NCI-H2107 (cell line): ENCODE measurements at regions not wholly inside any gene's neighbourhood (a gene's known extent, or its start where the extent isn't known, plus 50 kb on each side); places are given as distances from the start of the nearest gene placed in this dataset.

Source experiments
- DNase-seq: peaks from one replicate; lab custom pipeline; 2025; lab: John Stamatoyannopoulos, UW

DNA sequence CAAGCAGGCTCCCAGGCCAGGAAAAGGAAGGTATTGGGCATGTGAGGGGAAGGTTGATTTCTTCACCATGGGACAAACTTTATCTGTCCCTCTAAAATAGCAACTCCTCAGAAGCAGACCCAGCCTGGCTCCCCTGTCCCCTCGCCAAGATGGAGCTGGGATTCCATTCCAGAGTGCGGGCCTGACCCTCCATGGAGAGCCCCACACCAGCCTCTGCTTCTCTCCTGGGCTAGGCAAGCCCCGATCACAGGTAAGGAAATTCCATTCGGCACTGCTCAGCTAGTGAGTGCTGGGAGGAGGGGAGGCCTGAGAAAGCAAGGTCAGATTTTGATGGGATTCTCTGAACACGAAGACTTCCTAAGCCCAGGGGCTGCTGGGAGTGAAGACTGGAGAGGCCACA is 98.4 kb downstream of the EFNB1 start:
- no peak for DNase-seq

DNA sequence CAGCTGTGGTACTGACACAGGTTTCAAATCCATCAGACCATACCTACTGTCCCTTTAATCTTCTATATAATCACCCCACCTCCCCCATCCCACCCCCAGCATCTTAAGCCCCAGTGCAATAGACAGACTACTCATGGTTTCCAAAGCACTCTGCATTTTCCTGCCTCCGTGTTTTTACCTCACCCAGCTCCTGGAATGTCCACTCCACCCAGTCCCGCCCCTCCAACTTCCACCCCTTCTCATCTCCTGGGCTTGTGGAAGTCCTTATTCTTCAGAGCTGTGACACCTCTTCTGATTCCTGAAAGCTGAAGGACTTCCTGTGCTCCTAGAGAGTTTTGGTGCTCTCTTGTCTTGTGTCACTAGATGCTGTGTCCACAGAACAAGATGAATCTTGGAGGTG is 94.3 kb downstream of the EFNB1 start:
- no peak for DNase-seq

DNA sequence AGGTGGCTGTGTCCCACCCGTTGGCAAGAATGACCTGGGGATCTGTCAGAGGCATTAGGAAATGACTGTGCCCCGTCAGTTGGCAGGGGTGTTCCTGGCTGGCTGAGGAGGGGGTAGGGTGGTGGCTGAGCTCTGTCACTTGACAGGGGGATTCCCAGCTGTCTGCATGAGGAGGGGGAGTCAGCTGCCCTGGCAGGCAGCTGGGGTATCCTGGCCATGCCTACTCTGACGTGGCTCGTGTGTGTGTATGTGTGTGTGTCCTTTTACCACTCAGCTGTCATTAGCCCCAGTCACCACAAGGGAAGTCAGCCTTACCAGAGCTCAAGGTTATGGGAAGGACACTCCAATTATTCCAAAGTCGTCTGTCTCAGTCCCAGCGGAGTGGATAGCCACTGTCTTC is 93.2 kb downstream of the EFNB1 start:
- no peak for DNase-seq

DNA sequence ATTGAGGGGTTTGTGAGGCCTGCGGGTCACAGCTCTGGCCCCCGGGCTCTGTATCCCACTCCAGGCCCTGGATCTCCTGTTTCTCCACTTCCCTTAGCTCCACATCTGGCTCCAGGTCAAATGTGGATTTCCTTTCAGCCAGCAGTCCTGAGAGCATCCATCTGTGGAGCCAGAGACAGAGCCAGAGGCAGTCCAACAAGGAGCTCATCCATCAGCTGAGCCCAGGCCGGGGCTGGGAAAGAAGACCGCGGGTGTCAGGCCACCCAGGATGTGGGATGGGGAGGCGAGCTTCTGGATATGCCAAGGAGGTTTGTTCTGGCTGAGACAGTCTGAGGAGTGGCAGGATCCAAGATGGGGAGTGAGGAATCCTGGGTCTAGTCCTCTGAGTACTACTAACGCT is 91.7 kb downstream of the EFNB1 start:
- no peak for DNase-seq

DNA sequence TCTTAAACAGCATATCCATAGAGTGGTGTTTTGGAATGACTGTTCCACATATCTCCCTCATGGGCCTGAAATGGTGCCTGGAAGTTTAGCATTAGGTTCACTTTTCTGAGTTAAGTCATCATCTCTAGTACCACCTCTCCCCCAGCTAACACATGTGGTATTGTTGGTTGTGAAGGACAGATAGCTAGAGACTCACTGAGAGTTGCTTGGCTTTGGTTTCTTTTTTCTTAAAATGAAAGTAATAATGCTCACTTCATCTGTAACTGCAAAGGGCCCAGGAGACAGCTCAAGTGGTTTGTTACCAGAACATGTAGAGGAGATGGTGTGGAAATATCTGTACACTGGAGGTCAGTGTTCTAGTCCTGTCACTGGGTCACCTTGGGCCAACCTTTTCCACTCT is 90.9 kb downstream of the EFNB1 start:
- DNase-seq: no peak

DNA sequence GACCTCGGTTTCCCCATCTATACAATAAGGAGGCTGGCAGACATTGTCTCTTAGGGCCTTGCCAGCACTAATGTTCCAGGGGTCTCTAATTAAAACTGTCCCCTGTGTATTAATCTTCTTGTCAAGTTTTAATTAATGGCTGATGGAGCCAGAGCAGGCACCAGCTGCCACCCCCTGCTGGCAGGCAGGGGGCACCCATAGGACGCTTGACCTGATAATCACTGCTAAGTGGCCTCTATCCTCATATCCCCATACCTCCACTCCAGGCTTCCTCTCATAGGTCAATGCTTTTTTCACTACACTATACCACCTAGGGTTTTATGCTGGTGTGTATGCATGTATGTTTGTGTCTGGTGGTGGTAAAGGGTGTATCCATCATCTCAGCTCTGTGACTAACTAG is 89.4 kb downstream of the EFNB1 start:
- no peak for DNase-seq

DNA sequence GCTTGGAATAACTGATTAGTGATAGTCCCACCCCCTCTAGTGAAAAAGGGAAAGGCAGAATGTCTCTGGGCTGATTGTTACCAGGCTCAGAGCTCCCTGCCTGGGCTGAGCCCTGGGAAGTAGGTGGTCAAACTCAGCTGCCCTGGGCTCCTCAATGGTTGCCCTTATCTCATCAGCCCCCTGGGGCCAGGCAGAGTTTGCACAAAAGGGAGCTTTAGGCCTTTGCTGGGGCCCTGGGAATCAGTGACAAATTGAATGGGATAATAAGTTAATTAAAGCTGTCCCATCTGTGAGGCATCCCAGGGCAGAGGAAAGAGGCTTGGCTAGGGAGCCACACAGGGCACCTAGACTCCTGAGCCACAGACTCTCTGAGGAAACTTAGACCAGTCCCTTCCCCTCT is 89.0 kb downstream of the EFNB1 start:
- DNase-seq: no peak

DNA sequence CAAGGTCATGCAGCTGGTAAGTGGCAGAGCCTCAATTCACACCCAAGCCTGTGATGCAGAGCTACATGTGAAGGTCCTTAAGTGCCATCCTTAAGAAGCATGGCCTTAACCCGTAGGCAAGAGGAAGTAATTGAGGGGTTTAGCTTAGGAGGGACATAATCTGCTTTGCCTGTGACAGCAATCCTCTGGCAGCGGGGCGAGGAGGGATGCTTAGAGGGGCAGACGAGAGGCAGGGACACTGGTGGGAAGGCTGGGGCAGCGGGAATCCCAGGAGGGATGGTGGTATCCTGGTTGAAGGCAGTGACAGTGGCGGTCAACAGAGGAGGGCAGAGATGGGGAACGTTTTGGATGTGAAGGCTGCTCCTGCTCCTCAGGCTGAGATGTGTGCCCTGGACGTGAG is 88.1 kb downstream of the EFNB1 start:
- DNase-seq: no peak

DNA sequence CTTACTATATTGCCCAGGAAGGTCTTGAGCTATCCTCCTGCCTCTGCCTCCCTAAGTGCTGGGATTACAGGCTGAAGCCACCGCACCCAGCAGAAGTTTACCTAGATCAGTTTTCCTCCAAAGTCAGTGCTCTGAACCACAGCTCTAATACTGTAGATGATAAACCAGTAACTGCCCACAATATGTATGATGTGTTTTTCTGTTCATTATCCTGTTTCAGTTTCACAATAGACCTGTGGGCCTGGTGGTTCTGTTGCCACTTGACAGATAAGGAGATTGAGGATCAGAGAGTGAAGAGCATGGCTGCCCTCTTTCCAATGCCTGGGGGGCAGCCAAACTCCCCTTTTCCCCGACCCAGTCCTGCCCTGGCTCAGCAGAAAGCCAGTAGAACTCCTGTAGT is 87.0 kb downstream of the EFNB1 start:
- no peak for DNase-seq

DNA sequence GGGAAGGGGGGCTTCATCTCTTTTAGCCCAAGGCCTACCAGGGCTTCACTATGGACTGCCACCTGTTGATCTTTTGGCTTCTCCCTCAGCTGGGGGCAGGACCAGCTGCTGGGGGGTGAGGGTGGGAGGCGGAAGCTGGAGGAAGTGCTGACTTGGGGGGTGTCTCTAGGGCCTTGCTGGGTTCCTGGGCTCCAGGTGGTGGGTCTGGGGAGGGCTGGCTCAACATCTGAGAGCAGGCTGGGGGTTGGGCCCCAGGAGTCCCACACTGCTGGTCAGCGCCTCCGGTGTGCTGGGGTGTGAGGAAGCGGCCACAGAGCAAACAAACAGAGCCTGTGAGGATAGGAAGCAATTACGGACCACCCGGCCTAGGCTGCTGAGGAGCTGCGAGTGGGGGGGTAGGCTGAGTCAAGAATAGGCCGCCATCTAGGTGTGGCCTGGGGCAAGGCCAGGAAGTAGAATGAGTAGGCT is 85.7 kb downstream of the EFNB1 start:
- DNase-seq: no peak

DNA sequence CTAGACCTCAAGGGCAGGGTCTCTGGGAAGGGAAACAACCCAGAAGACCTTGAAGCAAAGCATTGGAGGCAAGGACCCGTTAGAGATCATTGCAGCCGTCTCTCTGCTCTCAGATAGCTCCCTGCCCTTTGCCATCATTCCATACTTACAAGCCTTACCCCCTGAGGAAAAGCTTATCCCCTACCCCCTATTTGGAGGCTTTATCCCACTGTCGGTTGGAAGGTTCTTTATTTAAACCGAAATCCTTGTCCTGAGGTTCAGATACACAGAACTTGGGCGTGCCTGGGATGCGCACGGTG is 84.4 kb downstream of the EFNB1 start:
- DNase-seq: no peak

DNA sequence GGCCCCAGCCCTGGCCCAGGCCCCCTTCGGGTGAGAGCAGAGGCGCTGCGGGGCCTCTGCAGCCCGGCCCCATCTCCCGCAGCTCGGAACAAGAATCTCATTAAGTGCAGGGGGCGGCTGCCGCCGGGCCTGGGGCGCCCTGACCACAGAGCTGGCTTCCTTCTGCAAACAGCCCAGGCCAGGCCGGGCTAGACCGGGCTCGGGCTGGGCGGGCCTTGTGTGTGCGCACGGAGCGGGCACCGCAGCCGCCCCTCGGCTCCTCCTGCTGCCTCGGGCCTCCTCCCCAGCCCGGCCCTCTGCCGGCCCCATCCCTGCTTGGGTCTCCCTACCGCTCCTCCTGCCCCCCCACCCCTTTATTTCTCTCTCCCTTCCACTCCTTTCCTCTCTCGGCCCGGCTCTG is 83.3 kb downstream of the EFNB1 start:
- DNase-seq: no peak

DNA sequence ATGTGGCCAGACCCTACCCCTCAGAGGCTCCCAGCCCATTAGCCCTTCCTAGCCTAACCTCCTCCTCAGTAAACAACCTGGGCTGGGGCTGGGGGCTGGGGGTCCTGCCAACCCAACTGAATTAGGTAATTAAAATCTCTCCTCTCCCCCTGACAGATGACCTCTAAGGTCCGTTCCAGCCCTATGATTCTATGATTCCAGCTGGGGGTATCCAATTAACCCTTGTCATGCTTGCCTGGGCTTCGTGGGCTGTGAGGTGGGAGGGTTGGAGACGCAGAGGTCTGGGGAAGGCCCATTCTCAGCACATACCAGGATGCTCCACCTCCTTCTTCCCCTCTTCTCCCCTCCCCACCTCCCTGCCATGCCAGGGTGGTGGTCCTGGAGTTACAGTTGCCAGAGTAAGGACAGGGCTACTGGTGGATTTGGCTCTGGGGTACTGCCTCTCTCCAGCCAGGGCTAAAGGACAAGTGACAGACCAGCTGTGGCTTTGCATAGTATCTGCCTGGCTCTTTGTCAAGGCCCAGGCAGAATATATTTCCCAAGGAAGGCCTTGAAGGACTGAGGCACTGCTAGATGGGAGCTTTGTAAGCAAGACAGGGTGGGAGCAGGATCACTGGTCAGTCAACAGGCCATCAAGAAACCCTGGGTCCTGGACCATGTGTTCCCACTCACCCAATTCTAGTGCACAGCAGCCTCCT is 82.1 kb downstream of the EFNB1 start:
- DNase-seq: no peak

DNA sequence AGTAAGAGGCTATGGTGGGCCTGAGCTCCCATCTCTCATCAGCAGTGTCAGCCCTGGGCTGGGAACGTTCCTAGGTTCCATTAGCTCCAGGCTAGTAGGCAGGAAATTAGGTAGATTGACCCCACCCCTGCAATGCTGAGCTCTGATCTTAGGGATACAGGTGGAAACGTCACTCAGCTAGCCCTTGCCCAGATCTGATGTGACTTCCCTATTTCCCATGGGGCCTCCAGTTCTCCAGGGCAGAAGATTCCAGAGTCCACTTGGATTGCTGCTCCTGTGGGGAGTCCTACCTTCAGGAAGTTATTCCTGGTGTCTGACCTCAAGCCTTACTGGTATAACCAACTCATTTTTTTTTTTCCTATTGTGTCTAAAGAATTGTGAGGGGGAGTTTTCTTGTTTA is 81.1 kb downstream of the EFNB1 start:
- DNase-seq: no peak

DNA sequence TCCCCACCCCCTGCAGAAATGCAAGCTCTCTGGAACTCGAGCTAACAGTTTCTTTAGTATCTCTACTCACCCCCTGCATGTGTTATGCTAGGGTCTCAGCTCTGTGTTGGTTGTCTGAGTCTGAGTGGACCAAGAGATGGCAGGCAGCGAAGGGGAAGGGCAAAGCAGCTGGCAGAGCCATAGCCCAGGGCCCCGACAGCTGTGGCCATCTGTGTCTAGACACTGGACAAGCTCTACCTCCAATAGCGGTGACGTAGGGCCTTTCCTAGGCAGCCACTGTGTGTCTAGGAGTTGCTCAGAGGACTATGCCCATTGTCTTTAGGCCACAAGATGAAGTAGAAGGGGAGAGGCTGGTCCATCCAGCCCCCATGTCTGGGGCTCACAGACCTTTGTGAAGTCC is 79.2 kb downstream of the EFNB1 start:
- DNase-seq: no peak

DNA sequence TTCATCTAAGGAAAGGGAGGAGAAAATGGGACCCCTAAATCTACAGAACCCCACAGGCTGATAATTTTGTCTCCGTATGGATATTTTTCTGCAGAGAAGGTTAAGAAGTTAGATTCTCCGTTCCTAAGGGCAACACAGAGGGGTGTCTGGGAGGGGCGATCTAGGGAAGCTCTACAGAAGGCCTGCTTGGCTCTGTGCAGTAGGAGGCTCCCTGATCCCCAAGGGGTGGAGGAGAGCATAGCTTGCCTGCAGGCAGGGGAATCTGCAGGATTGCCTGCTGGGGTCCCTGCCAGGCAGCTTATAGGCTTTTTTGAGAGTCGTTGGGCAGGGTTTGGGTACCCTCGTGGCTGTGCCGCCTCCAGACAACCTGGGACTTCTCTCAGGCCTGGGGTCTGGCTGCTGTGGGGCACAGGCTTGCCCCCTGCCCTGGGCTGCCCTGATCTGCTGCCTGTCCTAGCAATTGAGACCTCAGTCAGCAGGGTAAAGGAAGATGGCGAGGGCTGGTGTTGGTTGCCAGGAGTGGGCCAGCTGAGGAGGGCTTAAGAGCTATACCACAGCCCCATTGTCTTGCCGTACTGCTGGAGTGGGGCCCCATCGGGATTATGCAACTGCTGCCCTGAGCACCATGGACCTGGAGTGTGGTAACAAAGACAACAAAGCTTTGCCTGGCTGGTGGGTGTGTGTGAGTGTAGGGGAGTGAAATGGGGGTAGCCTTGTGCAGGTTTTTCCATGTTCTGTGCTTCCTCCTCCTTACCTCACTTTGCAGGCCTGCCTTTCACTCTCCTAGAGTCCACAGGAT is 74.1 kb downstream of the EFNB1 start:
- DNase-seq: no peak

DNA sequence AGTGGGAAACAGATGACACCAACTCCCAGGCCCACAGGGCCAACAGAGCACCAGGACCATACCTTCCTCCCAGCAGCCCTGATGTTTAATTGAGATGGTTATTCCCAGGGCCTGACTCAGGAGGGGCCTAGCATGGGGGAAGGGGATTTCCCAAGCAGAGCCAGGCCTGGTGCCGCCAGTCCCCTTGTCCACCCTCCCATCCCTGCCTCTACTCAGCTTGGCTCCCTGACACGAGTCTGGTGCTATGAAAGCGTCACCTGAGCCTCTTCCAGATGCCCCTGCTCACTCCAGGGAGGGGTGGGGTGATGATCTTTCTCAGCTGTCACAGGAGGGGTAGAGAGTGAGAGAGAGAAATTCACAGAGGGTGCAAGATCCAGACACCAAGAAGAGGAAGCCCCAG is 72.7 kb downstream of the EFNB1 start:
- DNase-seq: no peak

DNA sequence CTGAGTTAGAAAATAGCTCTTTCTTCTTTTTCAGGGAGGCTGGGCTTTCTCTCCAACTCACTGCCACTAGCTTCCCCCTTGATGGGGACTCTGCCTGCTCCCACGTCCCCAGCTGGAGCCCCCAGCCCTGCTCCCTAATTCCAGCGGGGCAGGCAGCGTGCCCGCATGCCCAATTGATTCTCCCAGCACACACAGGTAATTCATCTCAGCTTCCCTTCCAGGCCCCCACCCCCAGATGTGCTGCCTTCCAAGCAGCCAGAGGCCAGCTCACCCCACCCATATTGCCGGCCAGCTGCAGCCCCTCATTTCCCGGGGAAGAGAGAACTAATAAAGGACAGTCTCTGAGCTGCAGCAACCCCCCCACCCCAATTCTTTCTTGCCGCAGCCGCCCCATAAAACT is 69.8 kb downstream of the EFNB1 start:
- DNase-seq: no peak

DNA sequence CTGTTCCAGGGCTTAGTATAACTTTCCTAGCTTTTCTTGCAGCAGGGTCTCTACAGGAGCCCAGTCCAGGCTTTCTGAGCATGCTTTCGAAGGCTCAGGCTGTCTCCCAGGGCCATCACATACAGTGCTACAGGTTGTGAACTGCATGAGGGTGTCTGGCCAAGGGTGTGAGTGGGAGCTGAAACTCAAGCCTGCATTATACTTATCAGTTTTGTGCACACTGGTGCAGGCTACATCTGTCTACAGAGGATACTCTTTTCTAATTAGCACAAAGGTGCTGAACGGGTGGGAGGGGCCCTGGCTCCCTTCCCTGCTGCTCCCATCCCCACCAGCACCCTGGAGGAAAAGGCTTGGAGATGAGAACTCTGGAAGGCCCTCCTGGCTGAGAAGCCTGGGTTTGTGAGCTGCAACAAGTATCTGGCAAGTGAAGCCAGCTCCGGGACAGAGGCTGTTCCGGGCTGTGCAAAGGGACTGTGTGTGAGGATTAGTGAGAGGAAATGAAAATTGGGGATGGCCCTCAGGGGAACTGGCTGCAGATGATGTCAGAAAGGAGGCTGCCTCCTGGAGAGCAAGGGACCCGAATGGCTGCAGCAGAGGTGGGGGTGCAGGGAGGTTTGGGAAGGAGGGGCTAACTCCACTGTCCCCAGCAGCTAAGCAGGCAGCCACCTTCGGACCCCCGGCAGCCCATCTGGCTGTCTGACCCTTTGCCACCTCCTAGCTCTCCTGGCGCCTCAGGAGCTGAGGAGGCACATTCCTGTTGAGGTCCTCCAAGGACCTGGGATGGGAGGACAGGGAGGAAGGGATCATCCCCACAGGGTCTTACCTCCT is 68.5 kb downstream of the EFNB1 start:
- no peak for DNase-seq

DNA sequence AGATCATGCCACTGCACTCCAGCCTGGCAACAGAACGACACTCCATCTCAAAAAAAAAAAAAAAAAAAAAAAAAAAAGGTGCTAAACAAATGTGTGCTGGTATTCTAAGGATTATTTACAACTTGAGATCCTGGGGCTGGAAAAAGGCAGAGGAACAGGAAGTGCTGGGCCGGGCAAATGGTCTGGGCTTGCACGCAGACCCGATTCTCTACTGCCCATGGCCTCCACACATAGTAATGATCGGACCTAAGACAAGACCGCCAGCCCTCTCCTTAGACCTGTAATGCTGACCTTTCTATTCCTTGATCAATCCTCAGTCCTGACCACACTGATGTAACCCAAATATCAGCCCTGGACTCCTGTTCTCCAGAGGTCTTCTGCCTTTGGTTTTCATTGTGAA is 67.8 kb downstream of the EFNB1 start:
- DNase-seq: no peak

DNA sequence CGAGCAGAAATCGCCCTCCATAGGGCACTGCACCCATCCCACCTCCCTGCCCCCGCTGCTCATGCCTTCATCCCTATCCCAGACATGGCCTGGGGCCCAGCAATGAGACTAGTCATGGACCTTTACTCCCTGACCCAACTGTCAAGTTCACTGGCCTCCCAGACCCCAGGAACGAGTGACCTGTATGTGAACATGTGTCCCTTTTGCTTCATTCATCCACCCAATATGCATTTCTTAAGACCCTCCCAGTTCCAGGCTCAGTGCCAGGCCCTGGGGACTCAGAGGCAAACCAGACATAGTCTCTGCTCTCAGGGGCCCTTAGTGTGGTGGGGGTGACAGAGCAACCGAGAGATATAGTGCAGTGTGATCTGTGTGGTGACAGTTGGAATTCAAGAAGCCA is 67.0 kb downstream of the EFNB1 start:
- DNase-seq: no peak

DNA sequence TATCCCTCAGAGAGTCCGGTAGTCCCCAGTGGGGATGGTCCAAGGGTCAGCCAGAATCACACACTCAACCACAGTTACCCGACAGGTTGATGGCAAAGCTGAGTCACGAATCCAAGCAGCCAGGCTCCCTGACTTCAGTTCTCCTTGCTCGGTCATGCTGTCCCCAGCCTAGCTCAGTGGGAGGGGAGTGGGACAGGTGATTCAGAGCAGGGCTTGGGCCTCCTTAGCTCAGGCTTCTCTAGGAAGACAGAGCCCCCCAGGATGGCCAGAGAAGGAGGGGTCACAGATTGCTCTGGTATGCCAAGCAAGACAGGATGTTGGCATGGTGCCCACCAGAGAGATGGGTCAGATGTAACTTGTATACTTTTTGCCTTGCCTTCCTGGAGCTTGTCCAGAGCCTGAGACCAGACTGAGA is 66.5 kb downstream of the EFNB1 start:
- no peak for DNase-seq
